ENCODE measurements at regions not wholly inside any gene's neighbourhood (a gene's known extent, or its start where the extent isn't known, plus 50 kb on each side); places are given as distances from the start of the nearest gene placed in this dataset.

- Histone ChIP-seq H3K9me3 (ENCODE audit: control insufficient read depth in 1 of 2, insufficient read depth in 1 of 2, low read depth in 1 of 2, low read length in 2 of 2) (no peaks in the 10 kb centered on the region), H3K36me3 (ENCODE audit: control insufficient read depth in 1 of 2, insufficient read depth in 2 of 2, low read length in 2 of 2) (no peaks in the 10 kb centered on the region), H3K4me2 (ENCODE audit: low read length) (no peak overlapping the region), H2AFZ (ENCODE audit: low read depth, low read length, poor library complexity, severe bottlenecking) (no peak overlapping the region), H3K27ac (ENCODE audit: low read depth, low read length) (no peak overlapping the region), H4K20me1 (ENCODE audit: insufficient read depth) (no peaks in the 10 kb centered on the region), H3K9me2 (ENCODE audit: insufficient read depth) (no peaks in the 10 kb centered on the region), H3K27me3 (ENCODE audit: insufficient read depth, low read length) (no peaks in the 10 kb centered on the region), H3K9ac (ENCODE audit: low read length) (no peak overlapping the region), H3K4me1 (ENCODE audit: control insufficient read depth in 1 of 2, insufficient read depth in 2 of 2, low read length in 2 of 2) (no peaks in the 10 kb centered on the region), H3K79me2 (ENCODE audit: insufficient read depth, low read length) (no peaks in the 10 kb centered on the region), H3K4me3 (replicated peaks in 1 of 2; ENCODE audit: low read depth in 1 of 2, low read length in 2 of 2) (no peak overlapping the region)
- CTCF ChIA-PET, result no interaction called here
- no peak for ATAC-seq
- TF ChIP-seq RAD21 (IDR thresholded peaks at IDR 0.05; ENCODE audit: low read depth) (no peak), SP1 (IDR thresholded peaks at IDR 0.05; ENCODE audit: low read depth) (no peak), SIN3A (IDR thresholded peaks at IDR 0.05; ENCODE audit: low read depth) (no peak), POLR2A (IDR thresholded peaks at IDR 0.05; ENCODE audit: borderline replicate concordance, extremely low read depth, insufficient read depth, insufficient read length) (no peak), ELF1 (IDR thresholded peaks at IDR 0.05; ENCODE audit: borderline replicate concordance, low read depth) (no peak), ZNF274 (IDR thresholded peaks at IDR 0.05; ENCODE audit: low read depth, low read length) (no peak), YY1 (IDR thresholded peaks at IDR 0.05; ENCODE audit: extremely low read depth, insufficient replicate concordance, low read depth, low read length) (no peak)
- no TSS peak for BruUV-seq (replicated peaks)
- POLR2A ChIA-PET, result no interaction called here
- intact Hi-C loops (cut with micrococcal nuclease), result no loop called here
- RAD21 ChIA-PET (ENCODE audit: low non-redundant PET in 1 of 2, low total read pairs in 2 of 2, uncharacterized antibody in 2 of 2, unreplicated experiment in 2 of 2), result no interaction called here
- no peak for DNase-seq (ENCODE audit: low read depth, low spot score)
Measured at GRCh38 chr6:14571001-14571400, 453.4 kb downstream of the CD83 start.

- ChIA-PET POLR2A (no interaction called here), CTCF (no interaction called here), RAD21 (ENCODE audit: low non-redundant PET in 1 of 2, low total read pairs in 2 of 2, uncharacterized antibody in 2 of 2, unreplicated experiment in 2 of 2) (no interaction called here)
- H4K20me1 ChIP-seq (ENCODE audit: insufficient read depth), result no peaks in the 10 kb centered on the region
- DNase-seq (ENCODE audit: low read depth, low spot score) (no peak), ATAC-seq (no peak)
- intact Hi-C loops (cut with micrococcal nuclease), result no loop called here
- no peaks in the 10 kb centered on the region for H3K9me2 ChIP-seq (ENCODE audit: insufficient read depth)
- H3K27me3 ChIP-seq (ENCODE audit: insufficient read depth, low read length), result no peaks in the 10 kb centered on the region
- H2AFZ ChIP-seq (ENCODE audit: low read depth, low read length, poor library complexity, severe bottlenecking), result no peak overlapping the region
- no peak overlapping the region for H3K4me2 ChIP-seq (ENCODE audit: low read length)
- no peak overlapping the region for H3K4me3 ChIP-seq (replicated peaks in 1 of 2; ENCODE audit: low read depth in 1 of 2, low read length in 2 of 2)
- H3K9me3 ChIP-seq (ENCODE audit: control insufficient read depth in 1 of 2, insufficient read depth in 1 of 2, low read depth in 1 of 2, low read length in 2 of 2), result no peaks in the 10 kb centered on the region
- H3K9ac ChIP-seq (ENCODE audit: low read length), result no peak overlapping the region
- no peaks in the 10 kb centered on the region for H3K4me1 ChIP-seq (ENCODE audit: control insufficient read depth in 1 of 2, insufficient read depth in 2 of 2, low read length in 2 of 2)
- H3K36me3 ChIP-seq (ENCODE audit: control insufficient read depth in 1 of 2, insufficient read depth in 2 of 2, low read length in 2 of 2), result no peaks in the 10 kb centered on the region
- TF ChIP-seq ZBTB33 (IDR thresholded peaks at IDR 0.05; ENCODE audit: extremely low read depth, insufficient replicate concordance, low read length), result no peak
- TF ChIP-seq REST (IDR thresholded peaks at IDR 0.05; ENCODE audit: low read depth), result no peak
- TF ChIP-seq MAX (IDR thresholded peaks at IDR 0.05), result no peak
- no peak for TF ChIP-seq JUND (IDR thresholded peaks at IDR 0.05)
- TF ChIP-seq SRF (IDR thresholded peaks at IDR 0.05; ENCODE audit: low read depth), result no peak
- H3K79me2 ChIP-seq (ENCODE audit: insufficient read depth, low read length), result no peaks in the 10 kb centered on the region
- H3K27ac ChIP-seq (ENCODE audit: low read depth, low read length), result no peak overlapping the region
- no TSS peak for BruUV-seq (replicated peaks)
Measured at GRCh38 chr6:14571746-14572145, 454.2 kb downstream of the CD83 start.

All from HCT116 (cell line).